OCI-LY7 (cell line): ENCODE measurements at regions not wholly inside any gene's neighbourhood (a gene's known extent, or its start where the extent isn't known, plus 50 kb on each side); places are given as distances from the start of the nearest gene placed in this dataset.

Experiments used
- BruUV-seq: library from RNA; stranded (reverse); fragments of 400-500 nt; replicated peaks from 2 replicates; lab custom pipeline; 2021; lab: Mats Ljungman, UMichigan
- CTCF ChIA-PET: fragments of 300-600 bp; sonication (Branson Sonifier 250); formaldehyde crosslinking; loops from one replicate; lab custom pipeline; 2022; ENCODE audit warnings: antibody characterized with exemption; ENCODE audit not compliant: unreplicated experiment; lab: Charles Lee
- POLR2A ChIA-PET: fragments of 300-600 bp; sonication (Branson Sonifier 250); formaldehyde crosslinking; loops from one replicate; lab custom pipeline; 2022; ENCODE audit warnings: antibody characterized with exemption; lab: Charles Lee
- DNase-seq: peaks from one replicate; pipeline ENCODE4 v3.0.0-alpha.2; 2015; ENCODE audit warnings: low spot score
- H2AFZ ChIP-seq: fragments of 200-600 bp; sonication (generic), shearing (Covaris generic); 2 replicates; pipeline ENCODE4 v1.6.1; 2014; ENCODE audit warnings: mild to moderate bottlenecking, antibody characterized with exemption, low read length, moderate library complexity
- H3K27ac ChIP-seq: fragments of 200-600 bp; sonication (generic); 2 replicates; pipeline ENCODE4 v1.5.1; 2014; ENCODE audit warnings: mixed run types, low read depth, mild to moderate bottlenecking, moderate library complexity, low read length, inconsistent platforms; ENCODE audit not compliant: poor library complexity, severe bottlenecking
- H3K36me3 ChIP-seq: fragments of 200-600 bp; sonication (generic); 2 replicates; pipeline ENCODE4 v1.6.1; 2014; ENCODE audit warnings: mild to moderate bottlenecking, antibody characterized with exemption, low read length, moderate library complexity, mixed read lengths; ENCODE audit not compliant: insufficient read depth
- H3K4me1 ChIP-seq: fragments of 200-600 bp; sonication (generic); 2 replicates; pipeline ENCODE4 v1.5.1; 2014; ENCODE audit warnings: mild to moderate bottlenecking, low read length; ENCODE audit not compliant: insufficient read depth, poor library complexity, severe bottlenecking
- H3K4me2 ChIP-seq: fragments of 200-600 bp; sonication (generic); 2 replicates; pipeline ENCODE4 v1.6.1; 2014; ENCODE audit warnings: mild to moderate bottlenecking, low read length
- H3K4me3 ChIP-seq: fragments of 200-600 bp; sonication (generic); 2 replicates; pipeline ENCODE4 v1.5.1; 2014; ENCODE audit warnings: mild to moderate bottlenecking, low read depth, low read length; ENCODE audit not compliant: poor library complexity, severe bottlenecking
- H3K79me2 ChIP-seq: fragments of 200-600 bp; sonication (generic); 2 replicates; pipeline ENCODE4 v1.6.1; 2016; ENCODE audit warnings: low read depth, mild to moderate bottlenecking, low read length, moderate library complexity, mixed read lengths; ENCODE audit not compliant: insufficient read depth
- H3K9me2 ChIP-seq: fragments of 200-600 bp; sonication (generic); 2 replicates; pipeline ENCODE4 v1.6.1; 2016; ENCODE audit warnings: mild to moderate bottlenecking, low read length, mixed read lengths; ENCODE audit not compliant: insufficient read depth
- H3K9me3 ChIP-seq: fragments of 200-600 bp; sonication (generic); 2 replicates; pipeline ENCODE4 v1.6.1; 2014; ENCODE audit warnings: mild to moderate bottlenecking, mixed run types, low read length, mixed read lengths
- H4K20me1 ChIP-seq: fragments of 200-600 bp; sonication (generic); 2 replicates; pipeline ENCODE4 v1.6.1; 2014; ENCODE audit warnings: mild to moderate bottlenecking, antibody characterized with exemption, low read length, moderate library complexity, mixed read lengths; ENCODE audit not compliant: insufficient read depth
- CTCF ChIP-seq: fragments of 200-600 bp; sonication (generic); conservative IDR thresholded peaks from 2 replicates; pipeline ENCODE4 v1.5.1; 2014; ENCODE audit warnings: mild to moderate bottlenecking, antibody characterized with exemption, low read length, moderate library complexity, mixed read lengths
- EZH2phosphoT487 ChIP-seq: fragments of 200-600 bp; sonication (generic); IDR thresholded peaks from 2 replicates; pipeline ENCODE4 v1.6.1; 2018; ENCODE audit warnings: low read depth, borderline replicate concordance, mild to moderate bottlenecking, mixed run types, antibody characterized with exemption, low read length, moderate library complexity, mixed read lengths
- intact Hi-C: fragments of 100-400 bp; cut with micrococcal nuclease; formaldehyde crosslinking; loops from one replicate; pipeline ENCODE4 v1.10.0; 2022; ENCODE audit not compliant: unreplicated experiment

- H3K27ac ChIP-seq, result no peak overlapping the region
- ChIA-PET CTCF (no interaction called here), POLR2A (interaction anchor here (0.5 to 1.2 kb wide), 3 partner anchors 8 to 11 kb away, joined by 3 to 7 read pairs (median 3); no protein-coding TSS in a partner anchor)
- no peak overlapping the region for H2AFZ ChIP-seq
- DNase-seq, result no peak
- H3K79me2 ChIP-seq, result no peaks in the 10 kb centered on the region
- H3K4me3 ChIP-seq, result no peak overlapping the region
- H3K4me1 ChIP-seq, result no peaks in the 10 kb centered on the region
- BruUV-seq, result no TSS peak
- intact Hi-C loops, result no loop called here
- H3K9me2 ChIP-seq, result no peaks in the 10 kb centered on the region
- no peaks in the 10 kb centered on the region for H4K20me1 ChIP-seq
- H3K36me3 ChIP-seq, result no peaks in the 10 kb centered on the region
- H3K9me3 ChIP-seq, result no peaks in the 10 kb centered on the region
- TF ChIP-seq CTCF (no peak), EZH2phosphoT487 (no peak)
- H3K4me2 ChIP-seq, result no peak overlapping the region
These were observed 944.7 kb downstream of the MCTP2 start for GRCh38 chr15:95175914-95176658.

- no peak for TF ChIP-seq CTCF
- TF ChIP-seq EZH2phosphoT487, result no peak
- H3K36me3 ChIP-seq, result no peaks in the 10 kb centered on the region
- no TSS peak for BruUV-seq
- H3K27ac ChIP-seq, result no peak overlapping the region
- CTCF ChIA-PET, result no interaction called here
- intact Hi-C loops, result no loop called here
- POLR2A ChIA-PET, result interaction anchor here (0.5 kb wide), 1 partner anchor 10 kb away, joined by 3 read pairs; no protein-coding TSS in a partner anchor
- H2AFZ ChIP-seq, result no peak overlapping the region
- H3K9me3 ChIP-seq, result no peaks in the 10 kb centered on the region
- DNase-seq, result no peak
- H4K20me1 ChIP-seq, result no peaks in the 10 kb centered on the region
- no peak overlapping the region for H3K4me2 ChIP-seq
- no peak overlapping the region for H3K4me3 ChIP-seq
- H3K4me1 ChIP-seq, result no peaks in the 10 kb centered on the region
- no peaks in the 10 kb centered on the region for H3K9me2 ChIP-seq
- no peaks in the 10 kb centered on the region for H3K79me2 ChIP-seq
These were observed 945.6 kb downstream of the MCTP2 start for GRCh38 chr15:95176794-95177577.

GRCh38 chr15:95180530-95180929 is 949.2 kb downstream of the MCTP2 start:
- H3K4me2 ChIP-seq, result no peak overlapping the region
- H3K79me2 ChIP-seq, result no peaks in the 10 kb centered on the region
- no peaks in the 10 kb centered on the region for H3K4me1 ChIP-seq
- BruUV-seq, result no TSS peak
- H4K20me1 ChIP-seq, result no peaks in the 10 kb centered on the region
- H3K9me2 ChIP-seq, result no peaks in the 10 kb centered on the region
- CTCF ChIA-PET, result no interaction called here
- no peak for DNase-seq
- no peak overlapping the region for H3K27ac ChIP-seq
- H3K4me3 ChIP-seq, result no peak overlapping the region
- no peaks in the 10 kb centered on the region for H3K9me3 ChIP-seq
- POLR2A ChIA-PET, result interaction anchor here (0.8 kb wide), 1 partner anchor 140 kb away, joined by 3 read pairs; no protein-coding TSS in a partner anchor
- H3K36me3 ChIP-seq, result no peaks in the 10 kb centered on the region
- intact Hi-C loops, result no loop called here
- TF ChIP-seq CTCF, result no peak
- TF ChIP-seq EZH2phosphoT487, result no peak
- no peak overlapping the region for H2AFZ ChIP-seq
